Tibial nerve (tissue), 3 donors: ENCODE measurements at regions not wholly inside any gene's neighbourhood (a gene's known extent, or its start where the extent isn't known, plus 50 kb on each side); places are given as distances from the start of the nearest gene placed in this dataset.

Experiments used
- CTCF ChIP-seq, 5 experiments: fragments of 200-600 bp in 3 of 5; fragments of 450-650 bp in 2 of 5; sonication (generic) in 3 of 5; IDR thresholded peaks; one replicate each; pipeline ENCODE4 v1.5.1; 2016 to 2019; ENCODE audit warnings: antibody characterized with exemption in 5 of 5, mild to moderate bottlenecking in 3 of 5, moderate library complexity in 2 of 5
- POLR2A ChIP-seq, 2 donors: fragments of 450-650 bp; IDR thresholded peaks; one replicate each; pipeline ENCODE4 v1.6.1; 2017; ENCODE audit warnings: antibody characterized with exemption in 2 of 2, mild to moderate bottlenecking in 2 of 2, moderate library complexity in 2 of 2

DNA sequence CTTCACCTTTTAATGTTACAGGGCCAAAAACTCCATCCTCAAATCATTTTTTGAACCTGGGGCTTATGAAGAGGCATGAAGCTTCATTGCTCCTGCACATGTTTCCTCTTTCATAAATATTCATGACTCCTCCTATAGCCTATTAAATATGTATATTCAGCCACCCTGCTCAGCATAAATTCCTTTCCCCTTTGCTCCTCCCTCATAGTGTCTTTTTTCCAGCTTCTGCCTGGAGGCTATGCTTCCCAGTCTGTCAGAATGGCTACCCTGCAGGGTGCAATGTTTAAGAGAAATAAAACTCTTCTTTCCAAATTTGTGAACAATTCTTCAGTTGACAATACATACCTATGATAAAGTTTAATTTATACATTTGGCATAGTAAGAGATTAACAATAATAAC, 1082.9 kb upstream of the CDH18 start:
- TF ChIP-seq CTCF (IDR thresholded peaks at IDR 0.05) (no peak), POLR2A (IDR thresholded peaks at IDR 0.05) (no peak)
